H1 (cell line): ENCODE measurements at regions not wholly inside any gene's neighbourhood (a gene's known extent, or its start where the extent isn't known, plus 50 kb on each side); places are given as distances from the start of the nearest gene placed in this dataset.

Source experiments
- CTCF ChIA-PET: fragments of 300-600 bp; sonication (Branson Sonifier 250); formaldehyde crosslinking; loops from one replicate; lab custom pipeline; 2021; ENCODE audit not compliant: partially characterized antibody; lab: Charles Lee
- POLR2A ChIA-PET: fragments of 300-600 bp; sonication (Branson Sonifier 250); formaldehyde crosslinking; loops from one replicate; lab custom pipeline; 2021; ENCODE audit warnings: inconsistent platforms; ENCODE audit not compliant: partially characterized antibody; lab: Charles Lee
- DNase-seq, 2 experiments: peaks; one replicate each; pipeline versions ENCODE4 v3.0.0 to v3.0.0-alpha.2; 2010 to 2022; ENCODE audit warnings: low spot score in 2 of 2, low read depth in 1 of 2, mixed read lengths in 1 of 2
- FAIRE-seq: peaks from 2 replicates; lab custom pipeline; 2011; peaks lifted over from hg19 to GRCh38; lab: Jason Lieb, UNC
- H2AFZ ChIP-seq: 2 replicates; pipeline ENCODE4 v1.8.1; 2012; ENCODE audit warnings: low read length, inconsistent platforms
- H2AK5ac ChIP-seq: 2 replicates; pipeline ENCODE4 v1.6.1; 2013; ENCODE audit warnings: low read depth, low read length
- H2BK120ac ChIP-seq: replicated peaks from 2 replicates; pipeline ENCODE3; 2013; ENCODE audit warnings: low read depth, low read length, inconsistent platforms
- H2BK12ac ChIP-seq: 2 replicates; pipeline ENCODE4 v1.6.1; 2013; ENCODE audit warnings: low read depth, low read length
- H2BK15ac ChIP-seq: 2 replicates; pipeline ENCODE4 v1.6.1; 2013; ENCODE audit warnings: low read length
- H2BK20ac ChIP-seq: 2 replicates; pipeline ENCODE4 v1.6.1; 2013; ENCODE audit warnings: low read length
- H2BK5ac ChIP-seq: 2 replicates; pipeline ENCODE4 v1.6.1; 2013; ENCODE audit warnings: low read depth, low read length
- H3K14ac ChIP-seq: 2 replicates; pipeline ENCODE4 v1.6.1; 2013; ENCODE audit warnings: inconsistent platforms; ENCODE audit not compliant: insufficient read length
- H3K18ac ChIP-seq: 2 replicates; pipeline ENCODE4 v1.6.1; 2013; ENCODE audit warnings: low read length; ENCODE audit errors: extremely low read depth
- H3K23ac ChIP-seq: 2 replicates; pipeline ENCODE4 v1.6.1; 2013; ENCODE audit warnings: inconsistent platforms; ENCODE audit not compliant: insufficient read length
- H3K23me2 ChIP-seq: 2 replicates; pipeline ENCODE4 v1.6.1; 2013; ENCODE audit warnings: low read depth, low read length
- H3K27ac ChIP-seq: 2 replicates; pipeline ENCODE4 v1.6.1; 2011; ENCODE audit warnings: low read depth, low read length, inconsistent platforms
- H3K27me3 ChIP-seq, 4 experiments: replicated peaks in 1 of 4; 1 replicate in 1 of 4; 2 replicates in 3 of 4; pipeline versions ENCODE4 v1.6.1 to v1.8.1; 2011 to 2013; ENCODE audit warnings: low read length in 3 of 4, mild to moderate bottlenecking in 3 of 4, inconsistent platforms in 2 of 4, mixed read lengths in 2 of 4, moderate library complexity in 1 of 4; ENCODE audit not compliant: control insufficient read depth in 3 of 4, insufficient read depth in 3 of 4; ENCODE audit errors: extremely low read depth in 1 of 4
- H3K36me3 ChIP-seq, 4 experiments: 2 replicates each; pipeline versions ENCODE4 v1.6.1 to v1.8.1; 2011 to 2013; ENCODE audit warnings: mild to moderate bottlenecking in 4 of 4, low read length in 3 of 4, moderate library complexity in 2 of 4, control low read depth in 1 of 4, inconsistent platforms in 1 of 4; ENCODE audit not compliant: insufficient read depth in 4 of 4, control insufficient read depth in 2 of 4
- H3K4ac ChIP-seq: replicated peaks from 2 replicates; pipeline ENCODE3; 2013; ENCODE audit warnings: low read length, low read depth, mixed read lengths, inconsistent platforms; ENCODE audit not compliant: insufficient read length
- H3K4me1 ChIP-seq, 4 experiments: replicated peaks in 1 of 4; 1 replicate in 1 of 4; 2 replicates in 3 of 4; pipeline versions ENCODE4 v1.6.1 to v1.8.1; 2011 to 2013; ENCODE audit warnings: low read length in 3 of 4, inconsistent platforms in 2 of 4, mixed read lengths in 1 of 4; ENCODE audit not compliant: insufficient read depth in 4 of 4, control insufficient read depth in 3 of 4
- H3K4me2 ChIP-seq, 2 experiments: 2 replicates each; pipeline versions ENCODE4 v1.6.1 to v1.8.1; 2011 to 2013; ENCODE audit warnings: low read depth in 2 of 2, low read length in 2 of 2, control low read depth in 1 of 2, inconsistent platforms in 1 of 2, mild to moderate bottlenecking in 1 of 2; ENCODE audit not compliant: insufficient read depth in 1 of 2
- H3K4me3 ChIP-seq, 4 experiments: fragments of 200-600, 300-600 bp in 1 of 4; sonication (generic), shearing (Covaris generic), sonication (Bioruptor Twin) in 1 of 4; 2 replicates each; pipeline versions ENCODE4 v1.5.1 to v1.8.1; 2011 to 2016; ENCODE audit warnings: low read length in 4 of 4, low read depth in 3 of 4, control low read depth in 2 of 4, inconsistent platforms in 2 of 4, mild to moderate bottlenecking in 2 of 4, mixed read lengths in 1 of 4, moderate library complexity in 1 of 4; ENCODE audit not compliant: insufficient read depth in 2 of 4; ENCODE audit errors: extremely low read depth in 1 of 4
- H3K56ac ChIP-seq: replicated peaks from 2 replicates; pipeline ENCODE3; 2013; ENCODE audit warnings: low read depth, mild to moderate bottlenecking, mixed read lengths, low read length, inconsistent platforms; ENCODE audit not compliant: insufficient read length
- H3K79me1 ChIP-seq: 2 replicates; pipeline ENCODE4 v1.6.1; 2013; ENCODE audit warnings: low read depth, low read length, control low read depth
- H3K79me2 ChIP-seq, 2 experiments: 2 replicates each; pipeline versions ENCODE4 v1.6.1 to v1.8.1; 2012 to 2013; ENCODE audit warnings: low read length in 2 of 2, mild to moderate bottlenecking in 2 of 2, inconsistent platforms in 1 of 2; ENCODE audit not compliant: insufficient read depth in 2 of 2, control insufficient read depth in 1 of 2
- H3K9ac ChIP-seq, 4 experiments: replicated peaks in 1 of 4; 1 replicate in 1 of 4; 2 replicates in 3 of 4; pipeline versions ENCODE4 v1.6.1 to v1.8.1; 2011 to 2013; ENCODE audit warnings: low read depth in 3 of 4, low read length in 3 of 4, control low read depth in 2 of 4, mild to moderate bottlenecking in 2 of 4, moderate library complexity in 2 of 4, inconsistent platforms in 1 of 4; ENCODE audit errors: extremely low read depth in 1 of 4
- H3K9me3 ChIP-seq, 2 experiments: 2 replicates each; pipeline versions ENCODE4 v1.6.1 to v1.8.1; 2012 to 2013; ENCODE audit warnings: mild to moderate bottlenecking in 2 of 2, moderate library complexity in 2 of 2, control low read depth in 1 of 2, inconsistent platforms in 1 of 2, low read depth in 1 of 2, low read length in 1 of 2, mixed read lengths in 1 of 2; ENCODE audit not compliant: insufficient read depth in 2 of 2
- H4K20me1 ChIP-seq, 2 experiments: replicated peaks in 1 of 2; 2 replicates each; pipeline versions ENCODE3 to v1.8.1; 2011 to 2013; ENCODE audit warnings: inconsistent platforms in 2 of 2, low read length in 2 of 2, mild to moderate bottlenecking in 1 of 2; ENCODE audit not compliant: insufficient read depth in 2 of 2, control insufficient read depth in 1 of 2
- H4K5ac ChIP-seq: 2 replicates; pipeline ENCODE4 v1.6.1; 2013; ENCODE audit warnings: low read length, low read depth, mixed read lengths, inconsistent platforms; ENCODE audit not compliant: insufficient read length
- H4K8ac ChIP-seq: 2 replicates; pipeline ENCODE4 v1.8.0; 2013; ENCODE audit warnings: mild to moderate bottlenecking, moderate library complexity, low read length, inconsistent platforms; ENCODE audit not compliant: insufficient read depth; ENCODE audit errors: extremely low read depth
- H4K91ac ChIP-seq: replicated peaks from 2 replicates; pipeline ENCODE3; 2013; ENCODE audit warnings: low read length, mixed read lengths, inconsistent platforms; ENCODE audit not compliant: insufficient read length
- ASH2L ChIP-seq: fragments of 200-600, 300-600 bp; sonication (generic); IDR thresholded peaks from one replicate; pipeline ENCODE4 v1.7.1; 2017; ENCODE audit warnings: low read length
- BCL11A ChIP-seq, 2 experiments: IDR thresholded peaks; one replicate each; pipeline ENCODE4 v1.6.1; 2011; ENCODE audit warnings: low read depth in 2 of 2, low read length in 2 of 2, mild to moderate bottlenecking in 2 of 2
- CREB1 ChIP-seq: IDR thresholded peaks from 2 replicates; pipeline ENCODE4 v1.6.1; 2012; ENCODE audit warnings: inconsistent platforms
- KDM5A ChIP-seq: fragments of 200-600 bp; IDR thresholded peaks from 2 replicates; pipeline ENCODE4 v1.7.1; 2012; ENCODE audit warnings: mild to moderate bottlenecking, low read length, inconsistent platforms, mixed read lengths
- PHF8 ChIP-seq: fragments of 200-600 bp; sonication (generic); conservative IDR thresholded peaks from 2 replicates; pipeline ENCODE4 v1.7.1; 2012; ENCODE audit warnings: low read depth, mild to moderate bottlenecking, inconsistent platforms, low read length, moderate library complexity
- POLR2AphosphoS5 ChIP-seq: IDR thresholded peaks from 2 replicates; pipeline ENCODE4 v1.6.1; 2011; ENCODE audit warnings: low read depth, low read length
- SP1 ChIP-seq: IDR thresholded peaks from 2 replicates; pipeline ENCODE4 v1.6.1; 2011; ENCODE audit warnings: low read depth, low read length
- SP4 ChIP-seq: IDR thresholded peaks from 2 replicates; pipeline ENCODE4 v1.6.1; 2012; ENCODE audit warnings: low read length, inconsistent platforms
- SUZ12 ChIP-seq: fragments of 200-600 bp; sonication (generic); IDR thresholded peaks from 2 replicates; pipeline ENCODE4 v1.6.1; 2012; ENCODE audit warnings: mild to moderate bottlenecking, inconsistent platforms, low read length, moderate library complexity, mixed read lengths
- WGBS, 2 experiments: shearing (Covaris generic) in 1 of 2; methylation state at CpG; one replicate each; pipeline versions ENCODE4 v1.1.6 to v1.1.7; 2013 to 2015; ENCODE audit warnings: low lambda C conversion rate in 2 of 2, mixed read lengths in 2 of 2, inconsistent platforms in 1 of 2, low coverage in 1 of 2, missing lambda C conversion rate in 1 of 2; ENCODE audit not compliant: insufficient replicate concordance in 2 of 2, insufficient coverage in 1 of 2, insufficient read length in 1 of 2; ENCODE audit errors: extremely low coverage in 1 of 2, missing lambda C conversion rate in 1 of 2; 5-methylcytosine and 5-hydroxymethylcytosine counted together
- TF ChIP-seq, protein P1 (sequence below): IDR thresholded peaks from 2 replicates; pipeline ENCODE4 v1.6.1; 2012; ENCODE audit warnings: low read length, inconsistent platforms

DNA sequence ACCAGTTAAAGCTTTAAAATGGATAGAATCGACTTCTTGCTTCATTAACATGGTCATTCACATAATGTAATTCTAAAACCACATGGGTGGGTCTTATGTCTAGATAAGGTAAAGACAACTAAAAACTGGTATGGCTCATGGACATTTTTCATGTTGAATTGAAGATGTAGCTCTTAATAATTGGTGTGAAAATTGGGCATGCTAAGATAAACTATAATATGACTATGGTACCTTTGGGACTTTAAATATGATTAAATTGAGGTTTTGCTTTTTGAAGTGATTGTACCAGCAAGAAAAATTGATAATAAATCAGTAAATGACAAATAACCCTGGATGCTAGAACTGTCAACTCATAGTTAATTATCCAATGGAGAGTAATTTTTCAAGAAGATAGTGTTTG lies 710.7 kb upstream of the PTPRD start:
- Histone ChIP-seq H3K9me3 (no peaks in the 10 kb centered on the region), H3K23ac (no peak overlapping the region), H3K79me1 (no peaks in the 10 kb centered on the region), H3K4me3 (no peak overlapping the region), H3K79me2 (no peaks in the 10 kb centered on the region), H3K4me2 (no peak overlapping the region), H2AFZ (no peak overlapping the region), H3K56ac (no peak overlapping the region), H3K9ac (no peak overlapping the region), H2BK20ac (no peak overlapping the region), H2BK5ac (no peak overlapping the region), H4K5ac (no peak overlapping the region), H4K91ac (no peak overlapping the region), H4K8ac (no peak overlapping the region), H3K14ac (no peak overlapping the region), H3K18ac (no peak overlapping the region), H3K23me2 (no peaks in the 10 kb centered on the region), H3K4ac (no peak overlapping the region), H4K20me1 (no peaks in the 10 kb centered on the region), H2BK12ac (no peak overlapping the region), H3K27ac (no peak overlapping the region), H2AK5ac (no peak overlapping the region), H3K27me3 (no peaks in the 10 kb centered on the region), H3K4me1 (no peaks in the 10 kb centered on the region), H3K36me3 (no peaks in the 10 kb centered on the region), H2BK120ac (no peak overlapping the region), H2BK15ac (no peak overlapping the region)
- TF ChIP-seq BCL11A (IDR thresholded peaks at IDR 0.05; ENCODE audit: low read depth in 2 of 2, low read length in 2 of 2), result no peak
- no peak for TF ChIP-seq PHF8
- no peak for TF ChIP-seq ASH2L
- no peak for TF ChIP-seq SP1
- no peak for TF ChIP-seq SP4
- TF ChIP-seq, protein P1, sequence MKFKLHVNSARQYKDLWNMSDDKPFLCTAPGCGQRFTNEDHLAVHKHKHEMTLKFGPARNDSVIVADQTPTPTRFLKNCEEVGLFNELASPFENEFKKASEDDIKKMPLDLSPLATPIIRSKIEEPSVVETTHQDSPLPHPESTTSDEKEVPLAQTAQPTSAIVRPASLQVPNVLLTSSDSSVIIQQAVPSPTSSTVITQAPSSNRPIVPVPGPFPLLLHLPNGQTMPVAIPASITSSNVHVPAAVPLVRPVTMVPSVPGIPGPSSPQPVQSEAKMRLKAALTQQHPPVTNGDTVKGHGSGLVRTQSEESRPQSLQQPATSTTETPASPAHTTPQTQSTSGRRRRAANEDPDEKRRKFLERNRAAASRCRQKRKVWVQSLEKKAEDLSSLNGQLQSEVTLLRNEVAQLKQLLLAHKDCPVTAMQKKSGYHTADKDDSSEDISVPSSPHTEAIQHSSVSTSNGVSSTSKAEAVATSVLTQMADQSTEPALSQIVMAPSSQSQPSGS, result no peak
- TF ChIP-seq CREB1, result no peak
- TF ChIP-seq POLR2AphosphoS5, result no peak
- no peak for TF ChIP-seq KDM5A
- no peak for TF ChIP-seq SUZ12
- DNase-seq (no peak), FAIRE-seq (no peak)
- CTCF ChIA-PET, result no interaction called here
- POLR2A ChIA-PET, result no interaction called here
- WGBS, 2 experiments, result 96% methylated on average over 1 of the region's 1 CpG; no CpG with 5 or more reads in 1 of the 2 experiments
